ENCODE measurements at regions not wholly inside any gene's neighbourhood (a gene's known extent, or its start where the extent isn't known, plus 50 kb on each side); places are given as distances from the start of the nearest gene placed in this dataset.

DNA sequence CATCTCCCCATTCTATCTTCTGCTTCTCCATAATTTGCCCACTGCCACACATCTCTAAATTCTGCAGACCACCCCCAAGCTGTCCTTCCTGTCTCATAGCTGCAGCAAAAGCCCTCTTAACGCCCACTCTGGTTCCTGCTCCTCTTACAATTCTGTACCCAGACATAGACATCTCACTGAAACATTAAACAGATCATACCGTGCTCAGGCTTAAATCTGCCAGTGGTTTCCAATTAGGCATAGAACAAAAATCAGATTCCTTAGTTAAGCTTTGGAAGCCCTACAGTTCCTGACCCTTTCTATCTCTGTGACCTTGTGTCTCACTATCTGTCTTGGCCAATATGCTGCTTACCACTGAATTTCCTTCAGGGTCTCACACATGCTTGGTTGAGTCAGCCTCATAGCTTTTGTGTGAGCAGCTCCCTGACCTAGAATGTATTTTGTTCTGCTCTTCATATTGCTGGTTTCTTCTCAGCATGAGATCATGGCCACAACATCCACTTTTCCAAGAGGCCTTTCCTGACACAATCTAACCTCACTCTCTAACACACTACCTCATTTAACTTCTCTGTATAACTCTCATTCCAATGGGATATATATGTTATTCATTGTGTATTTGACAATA is 749.7 kb downstream of the MAFB start:
- intact Hi-C loops (cut with DNase I), result no loop called here
- 72 to 78% methylated on average over 2 of the region's 2 CpGs for WGBS, 2 donors
- no peaks in the 10 kb centered on the region for H3K36me3 ChIP-seq
- H3K27me3 ChIP-seq, result no peaks in the 10 kb centered on the region
- H3K27ac ChIP-seq, result no peak overlapping the region
- no peak overlapping the region for H3K4me3 ChIP-seq
- no peak for DNase-seq
- H3K9me3 ChIP-seq, result no peaks in the 10 kb centered on the region
- TF ChIP-seq POLR2A (IDR thresholded peaks at IDR 0.05), result no peak
- TF ChIP-seq EP300 (IDR thresholded peaks at IDR 0.05), result no peak
- no peak for TF ChIP-seq POLR2AphosphoS5 (IDR thresholded peaks at IDR 0.05)
- TF ChIP-seq, protein P1, sequence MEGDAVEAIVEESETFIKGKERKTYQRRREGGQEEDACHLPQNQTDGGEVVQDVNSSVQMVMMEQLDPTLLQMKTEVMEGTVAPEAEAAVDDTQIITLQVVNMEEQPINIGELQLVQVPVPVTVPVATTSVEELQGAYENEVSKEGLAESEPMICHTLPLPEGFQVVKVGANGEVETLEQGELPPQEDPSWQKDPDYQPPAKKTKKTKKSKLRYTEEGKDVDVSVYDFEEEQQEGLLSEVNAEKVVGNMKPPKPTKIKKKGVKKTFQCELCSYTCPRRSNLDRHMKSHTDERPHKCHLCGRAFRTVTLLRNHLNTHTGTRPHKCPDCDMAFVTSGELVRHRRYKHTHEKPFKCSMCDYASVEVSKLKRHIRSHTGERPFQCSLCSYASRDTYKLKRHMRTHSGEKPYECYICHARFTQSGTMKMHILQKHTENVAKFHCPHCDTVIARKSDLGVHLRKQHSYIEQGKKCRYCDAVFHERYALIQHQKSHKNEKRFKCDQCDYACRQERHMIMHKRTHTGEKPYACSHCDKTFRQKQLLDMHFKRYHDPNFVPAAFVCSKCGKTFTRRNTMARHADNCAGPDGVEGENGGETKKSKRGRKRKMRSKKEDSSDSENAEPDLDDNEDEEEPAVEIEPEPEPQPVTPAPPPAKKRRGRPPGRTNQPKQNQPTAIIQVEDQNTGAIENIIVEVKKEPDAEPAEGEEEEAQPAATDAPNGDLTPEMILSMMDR (IDR thresholded peaks at IDR 0.05), result no peak
- peaks cover 0 to 8% (median 2%) of the 10 kb centered on the region in 4 donors for H3K4me1 ChIP-seq

DNA sequence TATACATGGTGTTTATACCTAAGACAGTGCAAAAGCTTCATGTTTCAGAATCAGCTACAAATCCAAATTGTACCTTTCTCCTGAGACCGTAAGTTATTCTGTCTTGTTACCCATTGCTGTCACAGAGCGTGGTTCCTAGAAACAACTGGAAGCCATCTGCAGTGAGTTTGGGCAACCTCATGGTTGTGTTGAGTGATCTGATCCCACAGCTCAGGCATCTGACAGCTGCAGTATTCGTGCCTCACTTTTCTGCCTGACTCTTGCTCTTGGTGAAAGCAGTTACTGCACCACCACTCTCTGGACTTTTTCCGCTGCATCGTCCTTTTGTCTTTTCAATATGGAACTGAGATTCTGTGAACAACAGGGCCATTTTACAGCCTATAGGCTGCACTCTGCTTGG is 752.6 kb downstream of the MAFB start:
- 76 to 81% methylated on average over 5 of the region's 5 CpGs for WGBS, 2 donors
- TF ChIP-seq POLR2A (IDR thresholded peaks at IDR 0.05) (no peak), EP300 (IDR thresholded peaks at IDR 0.05) (no peak), POLR2AphosphoS5 (IDR thresholded peaks at IDR 0.05) (no peak)
- TF ChIP-seq, protein P1 (IDR thresholded peaks at IDR 0.05), result no peak
- Histone ChIP-seq H3K27me3 (no peaks in the 10 kb centered on the region), H3K36me3 (no peaks in the 10 kb centered on the region), H3K4me1 (peaks cover 0 to 5% (median 2%) of the 10 kb centered on the region in 4 donors), H3K27ac (no peak overlapping the region), H3K4me3 (no peak overlapping the region), H3K9me3 (no peaks in the 10 kb centered on the region)
- intact Hi-C loops (cut with DNase I), result no loop called here
- DNase-seq, result no peak

DNA sequence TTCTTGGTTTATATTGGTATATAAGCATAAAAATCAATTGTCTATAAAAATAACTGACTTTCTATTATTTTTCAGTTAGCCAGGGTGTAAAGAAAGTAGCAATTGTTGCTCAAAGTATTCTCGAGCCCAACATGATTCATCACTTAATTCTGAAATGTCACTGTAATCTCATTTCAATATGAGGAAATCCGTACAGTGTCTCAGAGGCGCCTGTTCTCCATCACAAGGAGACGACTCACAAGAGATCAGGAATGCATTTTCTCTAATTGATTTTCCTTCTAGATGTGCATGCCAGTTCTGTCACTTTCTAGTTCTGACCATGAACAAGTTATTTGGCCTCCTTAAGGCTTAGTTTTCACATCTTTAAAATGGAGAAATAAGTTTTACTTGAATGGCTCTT is 753.1 kb downstream of the MAFB start:
- no peaks in the 10 kb centered on the region for H3K36me3 ChIP-seq
- no peaks in the 10 kb centered on the region for H3K9me3 ChIP-seq
- no peak overlapping the region for H3K4me3 ChIP-seq
- WGBS, 2 donors, result 66 to 72% methylated on average over 4 of the region's 4 CpGs
- intact Hi-C loops (cut with DNase I), result no loop called here
- no peak overlapping the region for H3K27ac ChIP-seq
- no peaks in the 10 kb centered on the region for H3K4me1 ChIP-seq
- no peaks in the 10 kb centered on the region for H3K27me3 ChIP-seq
- TF ChIP-seq POLR2A (IDR thresholded peaks at IDR 0.05) (no peak), POLR2AphosphoS5 (IDR thresholded peaks at IDR 0.05) (no peak), EP300 (IDR thresholded peaks at IDR 0.05) (no peak)
- TF ChIP-seq, protein P1 (IDR thresholded peaks at IDR 0.05), result no peak
- DNase-seq, result no peak

DNA sequence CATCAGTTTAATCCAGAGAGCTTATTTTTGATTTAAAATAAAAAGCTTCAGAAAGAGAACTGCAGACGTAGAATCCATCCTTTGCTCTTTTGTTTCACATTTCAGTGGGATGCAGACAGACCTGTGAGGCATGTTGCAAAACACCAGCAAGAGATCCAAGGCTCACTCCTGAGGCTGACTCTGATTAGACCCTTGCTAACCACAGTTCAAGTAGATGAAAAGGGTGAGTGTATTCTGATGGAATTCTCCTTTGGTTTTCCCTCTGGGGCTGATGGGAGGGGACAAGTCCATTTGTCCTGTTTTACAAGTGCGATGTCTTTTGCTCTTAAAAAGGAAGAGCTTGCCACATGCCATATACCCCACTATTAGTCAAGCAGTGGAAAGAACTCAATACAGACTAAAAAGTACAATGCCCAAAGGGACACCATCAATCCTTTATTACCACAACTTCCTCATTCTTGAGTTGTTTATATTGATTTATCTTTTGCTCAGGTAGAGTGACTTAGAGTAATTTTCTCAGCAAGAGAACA is 772.7 kb downstream of the MAFB start:
- TF ChIP-seq POLR2AphosphoS5 (IDR thresholded peaks at IDR 0.05) (no peak), EP300 (IDR thresholded peaks at IDR 0.05) (no peak), POLR2A (IDR thresholded peaks at IDR 0.05) (no peak)
- TF ChIP-seq, protein P1 (IDR thresholded peaks at IDR 0.05), result no peak
- Histone ChIP-seq H3K27ac (no peak overlapping the region), H3K9me3 (no peaks in the 10 kb centered on the region), H3K36me3 (no peaks in the 10 kb centered on the region), H3K4me1 (no peaks in the 10 kb centered on the region), H3K27me3 (no peaks in the 10 kb centered on the region), H3K4me3 (no peak overlapping the region)
- no peak for DNase-seq
- WGBS, 2 donors, result 72 to 75% methylated on average over 2 of the region's 2 CpGs
- intact Hi-C loops (cut with DNase I), result no loop called here

DNA sequence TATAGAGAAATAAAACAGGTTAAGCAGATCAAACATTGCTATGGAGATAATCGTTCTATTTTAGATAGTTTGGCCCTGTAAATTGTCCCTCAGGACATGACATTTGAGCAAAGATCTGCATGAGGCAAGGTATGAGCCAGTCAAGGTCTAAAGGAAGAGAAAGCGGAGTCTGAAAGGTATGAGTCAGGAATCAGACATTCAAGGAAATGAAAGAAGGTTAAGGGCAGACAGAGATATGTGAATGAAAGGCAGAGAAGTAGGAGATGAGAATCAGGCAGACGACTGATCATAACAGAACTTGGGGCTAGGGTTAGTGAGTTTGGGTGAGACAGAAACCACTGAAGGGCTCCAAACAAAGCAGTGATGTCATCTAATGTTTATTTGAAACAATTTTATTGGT is 775.8 kb downstream of the MAFB start:
- Histone ChIP-seq H3K27ac (no peak overlapping the region), H3K36me3 (no peaks in the 10 kb centered on the region), H3K27me3 (no peaks in the 10 kb centered on the region), H3K9me3 (no peaks in the 10 kb centered on the region), H3K4me3 (no peak overlapping the region), H3K4me1 (peaks cover 0 to 3% (median 1%) of the 10 kb centered on the region in 4 donors)
- DNase-seq, result no peak
- intact Hi-C loops (cut with DNase I), result no loop called here
- TF ChIP-seq EP300 (IDR thresholded peaks at IDR 0.05) (no peak), POLR2A (IDR thresholded peaks at IDR 0.05) (no peak), POLR2AphosphoS5 (IDR thresholded peaks at IDR 0.05) (no peak)
- TF ChIP-seq, protein P1 (IDR thresholded peaks at IDR 0.05), result no peak
- 48 to 55% methylated on average over 3 of the region's 3 CpGs for WGBS, 2 donors

Measured in sigmoid colon (tissue), 6 donors.